Thoracic aorta (tissue), 2 donors: ENCODE measurements at regions not wholly inside any gene's neighbourhood (a gene's known extent, or its start where the extent isn't known, plus 50 kb on each side); places are given as distances from the start of the nearest gene placed in this dataset.

Source experiments
- ATAC-seq: fragments of 150-250 bp; one replicate; pipeline ENCODE4 v1.8.0; 2017; ENCODE audit warnings: low read depth; ENCODE audit not compliant: insufficient number of reproducible peaks, low FRiP score
- DNase-seq: peaks from one replicate; pipeline ENCODE4 v3.0.0-alpha.2; 2020; ENCODE audit warnings: low spot score
- H3K27ac ChIP-seq, 2 donors: fragments of 200-600 bp; sonication (generic); 1 replicate in 1 of 2; 2 replicates in 1 of 2; pipeline ENCODE4 v1.5.1; 2016; ENCODE audit warnings: mild to moderate bottlenecking in 2 of 2, moderate library complexity in 2 of 2
- H3K27me3 ChIP-seq: fragments of 200-600 bp; sonication (generic); replicated peaks from 2 replicates; pipeline ENCODE4 v1.6.0; 2016; ENCODE audit warnings: mild to moderate bottlenecking; ENCODE audit not compliant: insufficient read depth
- H3K36me3 ChIP-seq: fragments of 200-600 bp; sonication (generic); one replicate; pipeline ENCODE4 v1.5.1; 2016
- H3K4me1 ChIP-seq, 2 donors: fragments of 200-600 bp; sonication (generic); 1 replicate in 1 of 2; 2 replicates in 1 of 2; pipeline versions ENCODE4 v1.5.1 to v1.6.0; 2016; ENCODE audit warnings: low read depth in 2 of 2, mild to moderate bottlenecking in 1 of 2; ENCODE audit not compliant: control insufficient read depth in 1 of 2
- H3K4me3 ChIP-seq: fragments of 200-600 bp; sonication (generic); 2 replicates; pipeline ENCODE4 v1.5.1; 2016; ENCODE audit warnings: mild to moderate bottlenecking
- H3K9me3 ChIP-seq: fragments of 200-600 bp; sonication (generic); 2 replicates; pipeline ENCODE4 v1.5.1; 2016
- TF ChIP-seq, protein P1 (sequence below): fragments of 200-600 bp; sonication (generic); IDR thresholded peaks from one replicate; pipeline ENCODE4 v1.5.1; 2019; ENCODE audit warnings: antibody characterized with exemption

DNA sequence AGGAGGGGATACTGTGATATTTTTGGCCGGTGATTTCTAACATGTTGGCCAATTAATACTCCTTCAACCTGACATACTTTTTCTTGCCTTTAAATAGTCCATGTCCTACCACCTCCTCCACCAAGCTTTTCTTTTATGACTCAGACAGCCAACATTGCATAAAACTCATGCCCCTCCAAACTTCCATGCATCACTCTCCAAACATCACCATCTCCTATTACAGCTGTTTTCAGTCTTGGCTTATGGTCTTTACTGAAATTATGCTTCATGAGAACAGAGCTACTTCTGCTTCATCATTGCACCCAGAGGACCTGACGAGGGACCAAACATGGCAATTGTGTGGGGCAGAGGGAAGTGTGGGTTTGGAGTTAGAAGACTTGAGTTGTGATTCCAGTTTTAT lies 305.4 kb downstream of the LPIN1 start:
- Histone ChIP-seq H3K9me3 (no peaks in the 10 kb centered on the region), H3K4me3 (no peak overlapping the region), H3K27ac (no peak overlapping the region), H3K36me3 (no peaks in the 10 kb centered on the region), H3K27me3 (no peaks in the 10 kb centered on the region), H3K4me1 (no peaks in the 10 kb centered on the region)
- ATAC-seq: no peak
- no peak for DNase-seq
- TF ChIP-seq, protein P1, sequence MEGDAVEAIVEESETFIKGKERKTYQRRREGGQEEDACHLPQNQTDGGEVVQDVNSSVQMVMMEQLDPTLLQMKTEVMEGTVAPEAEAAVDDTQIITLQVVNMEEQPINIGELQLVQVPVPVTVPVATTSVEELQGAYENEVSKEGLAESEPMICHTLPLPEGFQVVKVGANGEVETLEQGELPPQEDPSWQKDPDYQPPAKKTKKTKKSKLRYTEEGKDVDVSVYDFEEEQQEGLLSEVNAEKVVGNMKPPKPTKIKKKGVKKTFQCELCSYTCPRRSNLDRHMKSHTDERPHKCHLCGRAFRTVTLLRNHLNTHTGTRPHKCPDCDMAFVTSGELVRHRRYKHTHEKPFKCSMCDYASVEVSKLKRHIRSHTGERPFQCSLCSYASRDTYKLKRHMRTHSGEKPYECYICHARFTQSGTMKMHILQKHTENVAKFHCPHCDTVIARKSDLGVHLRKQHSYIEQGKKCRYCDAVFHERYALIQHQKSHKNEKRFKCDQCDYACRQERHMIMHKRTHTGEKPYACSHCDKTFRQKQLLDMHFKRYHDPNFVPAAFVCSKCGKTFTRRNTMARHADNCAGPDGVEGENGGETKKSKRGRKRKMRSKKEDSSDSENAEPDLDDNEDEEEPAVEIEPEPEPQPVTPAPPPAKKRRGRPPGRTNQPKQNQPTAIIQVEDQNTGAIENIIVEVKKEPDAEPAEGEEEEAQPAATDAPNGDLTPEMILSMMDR: no peak

DNA sequence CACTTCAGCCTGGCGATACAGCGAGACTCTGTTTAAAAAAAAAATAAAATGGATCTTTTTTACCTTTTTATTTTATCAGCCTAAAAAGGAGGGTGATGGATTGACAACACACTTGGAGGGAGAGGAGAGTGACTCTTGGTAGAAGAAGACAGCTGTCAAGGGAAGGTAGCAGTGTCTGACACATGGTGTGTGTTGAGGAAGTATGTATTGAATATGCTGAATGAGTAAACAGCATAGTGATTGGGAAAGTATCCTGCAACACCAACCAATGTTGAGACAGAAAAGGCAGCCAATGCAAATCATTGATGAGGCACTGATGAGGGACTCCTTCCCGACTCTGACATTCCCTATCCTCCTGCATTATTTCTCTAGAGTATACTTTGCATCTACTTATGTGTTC lies 306.4 kb downstream of the LPIN1 start:
- TF ChIP-seq, protein P1: no peak
- Histone ChIP-seq H3K27me3 (no peaks in the 10 kb centered on the region), H3K27ac (no peak overlapping the region), H3K4me1 (no peaks in the 10 kb centered on the region), H3K4me3 (no peak overlapping the region), H3K9me3 (no peaks in the 10 kb centered on the region), H3K36me3 (no peaks in the 10 kb centered on the region)
- ATAC-seq: no peak
- no peak for DNase-seq

DNA sequence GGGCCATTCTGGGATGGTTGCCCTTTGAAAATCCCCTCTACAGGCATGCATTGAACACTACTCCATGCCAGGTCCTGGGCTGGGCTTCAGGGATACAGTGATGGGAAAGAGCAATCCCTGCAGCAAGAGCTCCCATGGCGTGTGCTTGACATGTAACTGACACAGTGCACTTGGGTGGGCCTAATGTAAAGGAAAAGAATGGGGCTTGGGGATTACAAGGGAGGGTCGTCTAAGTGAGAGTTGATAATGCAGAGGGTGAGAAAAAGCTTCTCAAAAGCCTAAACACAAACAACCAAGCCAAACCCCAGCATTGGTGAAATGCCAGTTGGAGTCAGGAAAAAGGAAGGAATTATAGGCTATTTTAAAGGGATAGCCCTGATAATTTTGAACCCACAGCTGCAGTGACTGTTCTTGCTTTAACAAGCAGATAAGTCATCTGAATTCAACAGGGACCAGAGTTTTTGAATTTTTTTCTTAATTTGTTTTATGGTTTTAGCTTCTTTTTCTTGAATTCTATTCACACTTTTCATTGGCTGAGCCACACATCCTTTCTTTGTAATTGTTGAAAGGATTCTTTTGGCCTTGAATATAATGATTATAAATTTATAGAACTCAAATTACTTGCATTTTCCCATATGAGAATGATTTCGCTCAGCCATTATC lies 308.7 kb downstream of the LPIN1 start:
- no peaks in the 10 kb centered on the region for H3K36me3 ChIP-seq
- no peaks in the 10 kb centered on the region for H3K4me1 ChIP-seq
- H3K27ac ChIP-seq: no peak overlapping the region
- no peaks in the 10 kb centered on the region for H3K9me3 ChIP-seq
- no peaks in the 10 kb centered on the region for H3K27me3 ChIP-seq
- TF ChIP-seq, protein P1: no peak
- DNase-seq (no peak), ATAC-seq (no peak)
- H3K4me3 ChIP-seq: no peak overlapping the region

DNA sequence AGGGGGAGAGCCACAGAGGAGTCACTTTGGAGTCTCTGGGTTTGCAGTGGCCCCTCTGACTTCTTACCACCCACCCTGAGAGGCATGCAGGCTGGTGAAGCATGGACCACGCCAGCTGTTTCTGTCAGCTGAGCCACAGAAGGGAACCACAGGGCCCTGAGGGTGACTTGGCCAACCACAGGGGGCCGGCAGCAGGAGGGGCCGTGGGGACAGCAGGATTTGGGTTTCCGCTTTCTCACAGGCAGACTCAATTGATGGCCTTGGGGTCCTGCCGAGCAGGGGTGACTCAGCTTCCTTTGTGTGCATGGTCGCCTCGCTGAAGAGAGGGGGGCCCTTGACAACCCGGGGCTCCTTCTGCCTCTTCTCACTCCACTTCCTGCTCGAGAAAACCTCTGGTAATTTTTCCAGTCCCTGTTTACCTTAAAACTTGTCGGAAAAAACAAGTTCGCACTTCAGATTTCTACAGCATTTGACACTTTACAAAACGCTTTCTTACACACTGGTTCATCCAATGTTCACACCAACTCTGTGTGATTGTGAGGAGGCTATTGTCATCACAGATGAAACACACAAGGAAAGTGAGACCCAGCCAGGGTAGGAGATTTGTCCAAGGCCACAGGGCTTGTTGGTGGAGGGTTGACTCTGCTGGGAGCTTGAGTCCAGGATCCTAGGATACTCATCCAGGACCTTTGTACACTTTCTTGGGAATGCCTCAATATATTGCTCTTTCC lies 311.2 kb downstream of the LPIN1 start:
- H3K4me1 ChIP-seq: peaks cover 6 to 19% of the 10 kb centered on the region in 2 donors
- TF ChIP-seq, protein P1: no peak
- no peak overlapping the region for H3K4me3 ChIP-seq
- ATAC-seq: no peak
- DNase-seq: no peak
- no peaks in the 10 kb centered on the region for H3K27me3 ChIP-seq
- H3K27ac ChIP-seq: no peak overlapping the region
- no peaks in the 10 kb centered on the region for H3K36me3 ChIP-seq
- H3K9me3 ChIP-seq: no peaks in the 10 kb centered on the region

DNA sequence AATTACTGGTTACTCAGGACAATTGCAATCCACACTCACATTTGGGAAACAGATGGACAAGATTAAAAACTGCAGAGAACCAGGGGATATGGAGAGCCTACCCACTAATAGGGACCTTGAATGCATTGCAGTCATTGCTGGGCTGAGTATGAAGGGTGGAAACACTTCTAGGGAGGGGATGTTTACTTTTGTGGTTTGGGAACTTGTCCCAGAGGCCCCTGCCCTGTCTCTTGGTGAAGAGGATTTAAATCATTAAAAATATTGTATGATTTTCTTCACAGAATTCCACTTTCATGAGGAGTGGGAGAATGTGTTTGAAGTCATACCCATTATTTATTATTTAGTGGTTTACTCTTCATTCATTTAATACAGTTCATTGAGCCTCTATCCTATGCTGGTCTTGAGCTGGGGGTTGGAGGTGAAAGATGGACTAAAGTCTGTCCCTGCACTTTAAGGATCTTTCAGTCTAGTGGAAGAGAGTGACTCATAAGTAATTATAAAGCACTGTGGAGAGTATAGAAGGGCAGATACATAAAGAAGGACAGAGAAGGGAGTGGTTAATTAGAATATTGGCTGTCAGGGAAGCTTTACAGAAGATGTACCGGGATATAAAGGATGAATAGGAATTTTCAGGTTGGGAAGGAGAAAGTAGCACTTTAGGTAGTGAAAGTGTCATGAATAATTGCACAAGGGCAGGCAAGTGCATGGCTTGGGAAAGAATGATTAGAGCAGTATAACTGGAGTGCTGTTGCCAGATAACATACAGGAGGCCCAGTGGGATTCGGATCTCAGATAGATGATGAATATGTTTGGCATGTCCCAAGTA lies 313.4 kb downstream of the LPIN1 start:
- H3K4me1 ChIP-seq: peaks cover 6 to 19% of the 10 kb centered on the region in 2 donors
- ATAC-seq: no peak

More for the DNA sequence above, 313.4 kb downstream of the LPIN1 start:
- DNase-seq: no peak
- Histone ChIP-seq H3K4me3 (no peak overlapping the region), H3K27ac (no peak overlapping the region), H3K36me3 (no peaks in the 10 kb centered on the region), H3K9me3 (no peaks in the 10 kb centered on the region), H3K27me3 (no peaks in the 10 kb centered on the region)
- TF ChIP-seq, protein P1: no peak
